ENCODE measurements at regions not wholly inside any gene's neighbourhood (a gene's known extent, or its start where the extent isn't known, plus 50 kb on each side); places are given as distances from the start of the nearest gene placed in this dataset.

GRCh38 chr3:150169330-150169940 lies 198.7 kb upstream of the PFN2 start:
- Histone ChIP-seq H3K4me1 (replicated peaks in 1 of 2) (peaks cover 0 to 5% of the 10 kb centered on the region in 2 donors), H3K4me3 (no peak overlapping the region), H3K27ac (no peak overlapping the region)
- peak in 7 of 8 experiments; percentile 24 to 91 (median 73) for ATAC-seq (replicated peaks in 6 of 8)
- in situ Hi-C loops (cut with MboI; ENCODE audit: low pct_unique_long_range_greater_than_20kb in 2 of 9, low sequenced_read_pairs in 9 of 9, unreplicated experiment in 9 of 9), result no loop called here
- 54 to 95% (median 75%) methylated on average over 1 to 5 of the region's 5 CpGs; no CpG with 5 or more reads in 2 of the 10 experiments for WGBS, 10 experiments

GRCh38 chr3:150168698-150169097 lies 198.0 kb upstream of the PFN2 start:
- Histone ChIP-seq H3K27ac (no peak overlapping the region), H3K4me3 (no peak overlapping the region), H3K4me1 (replicated peaks in 1 of 2) (peaks cover 0 to 5% of the 10 kb centered on the region in 2 donors)
- peak in 5 of 8 experiments; percentile 30 to 83 (median 68) for ATAC-seq (replicated peaks in 6 of 8)
- in situ Hi-C loops (cut with MboI; ENCODE audit: low pct_unique_long_range_greater_than_20kb in 2 of 9, low sequenced_read_pairs in 9 of 9, unreplicated experiment in 9 of 9), result no loop called here
- 0 to 86% (median 44%) methylated on average over 1 to 2 of the region's 2 CpGs; no CpG with 5 or more reads in 3 of the 10 experiments for WGBS, 10 experiments

GRCh38 chr3:150165396-150166094 lies 194.8 kb upstream of the PFN2 start:
- in situ Hi-C loops (cut with MboI; ENCODE audit: low pct_unique_long_range_greater_than_20kb in 2 of 9, low sequenced_read_pairs in 9 of 9, unreplicated experiment in 9 of 9), result no loop called here
- Histone ChIP-seq H3K4me3 (no peak overlapping the region), H3K27ac (no peak overlapping the region), H3K4me1 (replicated peaks in 1 of 2) (peaks cover 0 to 5% of the 10 kb centered on the region in 2 donors)
- no peak for ATAC-seq (replicated peaks in 6 of 8)

GRCh38 chr3:150161011-150161410 lies 190.3 kb upstream of the PFN2 start:
- H3K4me3 ChIP-seq, result no peak overlapping the region
- H3K27ac ChIP-seq, result no peak overlapping the region
- ATAC-seq (replicated peaks in 6 of 8), result no peak
- in situ Hi-C loops (cut with MboI; ENCODE audit: low pct_unique_long_range_greater_than_20kb in 2 of 9, low sequenced_read_pairs in 9 of 9, unreplicated experiment in 9 of 9), result no loop called here
- no peaks in the 10 kb centered on the region for H3K4me1 ChIP-seq (replicated peaks in 1 of 2)
- WGBS, 10 experiments, result 20 to 100% (median 84%) methylated on average over 1 to 3 of the region's 3 CpGs

- ATAC-seq (replicated peaks in 6 of 8), result peak in 3 of 8 experiments; percentile 45 to 86 (median 52)
- H3K4me3 ChIP-seq, result no peak overlapping the region
- WGBS, 10 experiments, result 0 to 100% (median 60%) methylated on average over 1 to 3 of the region's 3 CpGs; no CpG with 5 or more reads in 1 of the 10 experiments
- no peaks in the 10 kb centered on the region for H3K4me1 ChIP-seq (replicated peaks in 1 of 2)
- in situ Hi-C loops (cut with MboI; ENCODE audit: low pct_unique_long_range_greater_than_20kb in 2 of 9, low sequenced_read_pairs in 9 of 9, unreplicated experiment in 9 of 9), result no loop called here
- no peak overlapping the region for H3K27ac ChIP-seq
Observed at GRCh38 chr3:150158943-150159625, 188.4 kb upstream of the PFN2 start.

GRCh38 chr3:150152567-150152966 lies 181.9 kb upstream of the PFN2 start:
- peaks cover 3 to 24% of the 10 kb centered on the region in 2 donors for H3K4me1 ChIP-seq (replicated peaks in 1 of 2)
- WGBS, 10 experiments, result 54 to 100% (median 96%) methylated on average over 1 to 2 of the region's 2 CpGs; no CpG with 5 or more reads in 1 of the 10 experiments

GRCh38 chr3:150150633-150151032 lies 179.9 kb upstream of the PFN2 start:
- no peak overlapping the region for H3K4me3 ChIP-seq
- in situ Hi-C loops (cut with MboI; ENCODE audit: low pct_unique_long_range_greater_than_20kb in 2 of 9, low sequenced_read_pairs in 9 of 9, unreplicated experiment in 9 of 9), result no loop called here
- no peak for ATAC-seq (replicated peaks in 6 of 8)
- peaks cover 3 to 28% of the 10 kb centered on the region in 2 donors for H3K4me1 ChIP-seq (replicated peaks in 1 of 2)
- 33 to 100% (median 83%) methylated on average over 1 to 5 of the region's 5 CpGs; no CpG with 5 or more reads in 1 of the 10 experiments for WGBS, 10 experiments
- no peak overlapping the region for H3K27ac ChIP-seq

More at GRCh38 chr3:150152567-150152966, 181.9 kb upstream of the PFN2 start:
- ATAC-seq (replicated peaks in 6 of 8), result no peak
- H3K4me3 ChIP-seq, result no peak overlapping the region
- no peak overlapping the region for H3K27ac ChIP-seq
- in situ Hi-C loops (cut with MboI; ENCODE audit: low pct_unique_long_range_greater_than_20kb in 2 of 9, low sequenced_read_pairs in 9 of 9, unreplicated experiment in 9 of 9), result no loop called here

- Histone ChIP-seq H3K4me1 (replicated peaks in 1 of 2) (peaks cover 3 to 28% of the 10 kb centered on the region in 2 donors), H3K4me3 (no peak overlapping the region), H3K27ac (no peak overlapping the region)
- in situ Hi-C loops (cut with MboI; ENCODE audit: low pct_unique_long_range_greater_than_20kb in 2 of 9, low sequenced_read_pairs in 9 of 9, unreplicated experiment in 9 of 9), result no loop called here
- WGBS, 10 experiments, result 0 to 50% (median 10%) methylated on average over 1 of the region's 1 CpG; no CpG with 5 or more reads in 2 of the 10 experiments
- peak; percentile 59 to 93 (median 88) for ATAC-seq (replicated peaks in 6 of 8)
Observed at GRCh38 chr3:150149651-150150051, 179.0 kb upstream of the PFN2 start.

GRCh38 chr3:150148227-150148626 lies 177.5 kb upstream of the PFN2 start:
- Histone ChIP-seq H3K4me1 (replicated peaks in 1 of 2) (peaks cover 3 to 28% of the 10 kb centered on the region in 2 donors), H3K27ac (no peak overlapping the region), H3K4me3 (no peak overlapping the region)
- peak in 5 of 8 experiments; percentile 18 to 57 (median 25) for ATAC-seq (replicated peaks in 6 of 8)
- in situ Hi-C loops (cut with MboI; ENCODE audit: low pct_unique_long_range_greater_than_20kb in 2 of 9, low sequenced_read_pairs in 9 of 9, unreplicated experiment in 9 of 9), result no loop called here
- WGBS, 10 experiments, result 57 to 100% (median 80%) methylated on average over 1 to 5 of the region's 5 CpGs; no CpG with 5 or more reads in 2 of the 10 experiments

GRCh38 chr3:150147776-150148175 lies 177.1 kb upstream of the PFN2 start:
- Histone ChIP-seq H3K27ac (no peak overlapping the region), H3K4me1 (replicated peaks in 1 of 2) (peaks cover 3 to 28% of the 10 kb centered on the region in 2 donors), H3K4me3 (no peak overlapping the region)
- in situ Hi-C loops (cut with MboI; ENCODE audit: low pct_unique_long_range_greater_than_20kb in 2 of 9, low sequenced_read_pairs in 9 of 9, unreplicated experiment in 9 of 9), result no loop called here
- peak in 6 of 8 experiments; percentile 4 to 29 (median 18) for ATAC-seq (replicated peaks in 6 of 8)
- WGBS, 10 experiments, result 20 to 100% (median 82%) methylated on average over 1 to 5 of the region's 5 CpGs; no CpG with 5 or more reads in 2 of the 10 experiments

- Histone ChIP-seq H3K4me3 (no peak overlapping the region), H3K27ac (no peak overlapping the region), H3K4me1 (replicated peaks in 1 of 2) (peaks cover 3 to 28% of the 10 kb centered on the region in 2 donors)
- peak in 4 of 8 experiments; percentile 14 to 62 (median 24) for ATAC-seq (replicated peaks in 6 of 8)
- in situ Hi-C loops (cut with MboI; ENCODE audit: low pct_unique_long_range_greater_than_20kb in 2 of 9, low sequenced_read_pairs in 9 of 9, unreplicated experiment in 9 of 9), result no loop called here
- WGBS, 10 experiments, result 67 to 100% (median 89%) methylated on average over 1 to 9 of the region's 10 CpGs; no CpG with 5 or more reads in 1 of the 10 experiments
Observed at GRCh38 chr3:150146991-150147761, 176.5 kb upstream of the PFN2 start.

- in situ Hi-C loops (cut with MboI; ENCODE audit: low pct_unique_long_range_greater_than_20kb in 2 of 9, low sequenced_read_pairs in 9 of 9, unreplicated experiment in 9 of 9), result no loop called here
- Histone ChIP-seq H3K27ac (no peak overlapping the region), H3K4me3 (no peak overlapping the region), H3K4me1 (replicated peaks in 1 of 2) (peaks cover 3 to 28% of the 10 kb centered on the region in 2 donors)
- WGBS, 10 experiments, result 80 to 100% (median 95%) methylated on average over 1 to 3 of the region's 3 CpGs; no CpG with 5 or more reads in 3 of the 10 experiments
- ATAC-seq (replicated peaks in 6 of 8), result peak in 2 of 8 experiments; percentile 8 to 82
Observed at GRCh38 chr3:150145659-150146058, 175.0 kb upstream of the PFN2 start.
